ENCODE measurements at regions not wholly inside any gene's neighbourhood (a gene's known extent, or its start where the extent isn't known, plus 50 kb on each side); places are given as distances from the start of the nearest gene placed in this dataset.
"Not testable (repeated sequence)": the region's sequence is repeated elsewhere in the genome, so short reads cannot be mapped to it uniquely, and the experiment has no call there.

GRCh38 chr2:166831930-166832329, 56.4 kb upstream of the XIRP2 start:
- DNase-seq (ENCODE audit: low read depth), result peak; percentile 10

- peak; percentile 0 for DNase-seq (ENCODE audit: low read depth)
Measured at GRCh38 chr2:166825914-166826313, 62.4 kb upstream of the XIRP2 start.

GRCh38 chr2:166814335-166814734, 73.9 kb upstream of the XIRP2 start:
- no peak for DNase-seq (ENCODE audit: low read depth)

- DNase-seq (ENCODE audit: low read depth), result no peak
Measured at GRCh38 chr2:166812166-166812891, 76.0 kb upstream of the XIRP2 start.

GRCh38 chr2:166805753-166806152, 82.5 kb upstream of the XIRP2 start:
- no peak for DNase-seq (ENCODE audit: low read depth)

- no peak for DNase-seq (ENCODE audit: low read depth)
Measured at GRCh38 chr2:166803373-166804000, 84.8 kb upstream of the XIRP2 start.

GRCh38 chr2:166802475-166802874, 85.8 kb upstream of the XIRP2 start:
- DNase-seq (ENCODE audit: low read depth), result no peak

GRCh38 chr2:166792808-166793207, 95.5 kb upstream of the XIRP2 start:
- no peak for DNase-seq (ENCODE audit: low read depth)

GRCh38 chr2:166786707-166787106, 101.6 kb upstream of the XIRP2 start:
- no peak for DNase-seq (ENCODE audit: low read depth)

GRCh38 chr2:166784296-166784946, 103.9 kb upstream of the XIRP2 start:
- DNase-seq (ENCODE audit: low read depth), result no peak

- no peak for DNase-seq (ENCODE audit: low read depth)
Measured at GRCh38 chr2:166775176-166775575, 113.1 kb upstream of the XIRP2 start.

GRCh38 chr2:166773308-166773949, 114.9 kb upstream of the XIRP2 start:
- DNase-seq (ENCODE audit: low read depth), result no peak

GRCh38 chr2:166768393-166769123, 119.7 kb upstream of the XIRP2 start:
- no peak for DNase-seq (ENCODE audit: low read depth)

GRCh38 chr2:166766769-166767322, 121.4 kb upstream of the XIRP2 start:
- not testable (repeated sequence) for DNase-seq (ENCODE audit: low read depth)

GRCh38 chr2:166766220-166766619, 122.1 kb upstream of the XIRP2 start:
- no peak for DNase-seq (ENCODE audit: low read depth)

GRCh38 chr2:166765141-166765540, 123.1 kb upstream of the XIRP2 start:
- DNase-seq (ENCODE audit: low read depth), result no peak

GRCh38 chr2:166764702-166765101, 123.6 kb upstream of the XIRP2 start:
- no peak for DNase-seq (ENCODE audit: low read depth)

- no peak for DNase-seq (ENCODE audit: low read depth)
Measured at GRCh38 chr2:166764216-166764615, 124.1 kb upstream of the XIRP2 start.

GRCh38 chr2:166762746-166763145, 125.5 kb upstream of the XIRP2 start:
- DNase-seq (ENCODE audit: low read depth), result no peak

- no peak for DNase-seq (ENCODE audit: low read depth)
Measured at GRCh38 chr2:166758956-166759355, 129.3 kb upstream of the XIRP2 start.

GRCh38 chr2:166750624-166751023, 137.7 kb upstream of the XIRP2 start:
- DNase-seq (ENCODE audit: low read depth), result no peak
